Nephron progenitor cell (in vitro differentiated cells): ENCODE measurements at regions not wholly inside any gene's neighbourhood (a gene's known extent, or its start where the extent isn't known, plus 50 kb on each side); places are given as distances from the start of the nearest gene placed in this dataset.
"Not testable (repeated sequence)": the region's sequence is repeated elsewhere in the genome, so short reads cannot be mapped to it uniquely, and the experiment has no call there.

ENCODE experiments used
- DNase-seq: peaks from one replicate; pipeline ENCODE4 v3.0.0; 2021
- H3K27ac Mint-ChIP-seq: 2 replicates; pipeline ENCODE4 v1.8.0; 2021; ENCODE audit warnings: mild to moderate bottlenecking, moderate library complexity, mixed read lengths
- H3K27me3 Mint-ChIP-seq: 2 replicates; pipeline ENCODE4 v1.8.0; 2021; ENCODE audit warnings: mild to moderate bottlenecking, low read depth, mixed read lengths; ENCODE audit not compliant: poor library complexity
- H3K36me3 Mint-ChIP-seq: 2 replicates; pipeline ENCODE4 v1.8.0; 2021; ENCODE audit warnings: low read depth, mixed read lengths
- H3K4me1 Mint-ChIP-seq: 2 replicates; pipeline ENCODE4 v1.8.0; 2021; ENCODE audit warnings: mixed read lengths
- H3K4me3 Mint-ChIP-seq: 2 replicates; pipeline ENCODE4 v1.8.0; 2021; ENCODE audit warnings: mild to moderate bottlenecking, moderate library complexity, mixed read lengths
- H3K9me3 Mint-ChIP-seq: 2 replicates; pipeline ENCODE4 v1.8.0; 2021; ENCODE audit warnings: mild to moderate bottlenecking, moderate library complexity, mixed read lengths
- CTCF ChIP-seq: fragments of 200-600 bp; sonication (generic); IDR thresholded peaks from 2 replicates; pipeline ENCODE4 v1.5.0; 2021; ENCODE audit warnings: antibody characterized with exemption

GRCh38 chr16:31780342-31780741, 93.3 kb upstream of the ZNF267 start:
- Mint-ChIP-seq H3K9me3 (peaks cover 96% of the 10 kb centered on the region), H3K27ac (no peak overlapping the region), H3K4me1 (no peaks in the 10 kb centered on the region), H3K36me3 (peaks cover 6% of the 10 kb centered on the region), H3K27me3 (no peaks in the 10 kb centered on the region), H3K4me3 (no peak overlapping the region)
- no peak for DNase-seq
- no peak for TF ChIP-seq CTCF

- Mint-ChIP-seq H3K27me3 (no peaks in the 10 kb centered on the region), H3K36me3 (peaks cover under 1% of the 10 kb centered on the region), H3K4me1 (no peaks in the 10 kb centered on the region), H3K27ac (no peak overlapping the region), H3K9me3 (peaks cover 92% of the 10 kb centered on the region), H3K4me3 (no peak overlapping the region)
- no peak for DNase-seq
- no peak for TF ChIP-seq CTCF
These were observed 88.5 kb upstream of the ZNF267 start for GRCh38 chr16:31785126-31785525.

GRCh38 chr16:31807086-31807485, 66.5 kb upstream of the ZNF267 start:
- H3K36me3 Mint-ChIP-seq, result no peaks in the 10 kb centered on the region
- TF ChIP-seq CTCF, result no peak
- H3K4me1 Mint-ChIP-seq, result no peaks in the 10 kb centered on the region
- no peak for DNase-seq
- H3K27me3 Mint-ChIP-seq, result no peaks in the 10 kb centered on the region
- H3K27ac Mint-ChIP-seq, result no peak overlapping the region
- no peak overlapping the region for H3K4me3 Mint-ChIP-seq
- H3K9me3 Mint-ChIP-seq, result peaks cover 50% of the 10 kb centered on the region

GRCh38 chr16:31810863-31811262, 62.7 kb upstream of the ZNF267 start:
- TF ChIP-seq CTCF, result no peak
- peaks cover 62% of the 10 kb centered on the region for H3K9me3 Mint-ChIP-seq

GRCh38 chr16:31816141-31816540, 57.5 kb upstream of the ZNF267 start:
- not testable (repeated sequence) for H3K27ac Mint-ChIP-seq, H3K27me3 Mint-ChIP-seq, H3K4me3 Mint-ChIP-seq, H3K4me1 Mint-ChIP-seq, DNase-seq, H3K36me3 Mint-ChIP-seq
- H3K9me3 Mint-ChIP-seq, result peaks cover 61% of the 10 kb centered on the region

More at GRCh38 chr16:31810863-31811262, 62.7 kb upstream of the ZNF267 start:
- no peak for DNase-seq
- no peaks in the 10 kb centered on the region for H3K36me3 Mint-ChIP-seq
- H3K27ac Mint-ChIP-seq, result no peak overlapping the region
- H3K4me3 Mint-ChIP-seq, result no peak overlapping the region
- H3K4me1 Mint-ChIP-seq, result no peaks in the 10 kb centered on the region
- H3K27me3 Mint-ChIP-seq, result no peaks in the 10 kb centered on the region

- Mint-ChIP-seq H3K9me3 (peaks cover 76% of the 10 kb centered on the region), H3K27me3 (no peaks in the 10 kb centered on the region), H3K27ac (no peak overlapping the region), H3K4me3 (no peak overlapping the region), H3K36me3 (no peaks in the 10 kb centered on the region), H3K4me1 (no peaks in the 10 kb centered on the region)
- no peak for TF ChIP-seq CTCF
- DNase-seq, result no peak
These were observed 54.2 kb upstream of the ZNF267 start for GRCh38 chr16:31819386-31819785.
